Loucy (cell line): ENCODE measurements at regions not wholly inside any gene's neighbourhood (a gene's known extent, or its start where the extent isn't known, plus 50 kb on each side); places are given as distances from the start of the nearest gene placed in this dataset.

Experiments
- CTCF ChIP-seq: fragments of 200-600 bp; sonication (generic); conservative IDR thresholded peaks from 2 replicates; pipeline ENCODE4 v1.5.1; 2014; ENCODE audit warnings: mild to moderate bottlenecking, antibody characterized with exemption, low read length
- EZH2phosphoT487 ChIP-seq: fragments of 200-600 bp; IDR thresholded peaks from 2 replicates; pipeline ENCODE4 v1.6.1; 2018; ENCODE audit warnings: antibody characterized with exemption, mild to moderate bottlenecking, moderate library complexity, borderline replicate concordance

GRCh38 chrX:7347465-7347864, 199.5 kb upstream of the PUDP start:
- TF ChIP-seq EZH2phosphoT487 = no peak
- no peak for TF ChIP-seq CTCF
